EH (cell line): ENCODE measurements at regions not wholly inside any gene's neighbourhood (a gene's known extent, or its start where the extent isn't known, plus 50 kb on each side); places are given as distances from the start of the nearest gene placed in this dataset.

ENCODE experiments used
- DNase-seq: peaks from one replicate; pipeline ENCODE4 v3.0.0-alpha.2; 2015; ENCODE audit warnings: low read depth

DNA sequence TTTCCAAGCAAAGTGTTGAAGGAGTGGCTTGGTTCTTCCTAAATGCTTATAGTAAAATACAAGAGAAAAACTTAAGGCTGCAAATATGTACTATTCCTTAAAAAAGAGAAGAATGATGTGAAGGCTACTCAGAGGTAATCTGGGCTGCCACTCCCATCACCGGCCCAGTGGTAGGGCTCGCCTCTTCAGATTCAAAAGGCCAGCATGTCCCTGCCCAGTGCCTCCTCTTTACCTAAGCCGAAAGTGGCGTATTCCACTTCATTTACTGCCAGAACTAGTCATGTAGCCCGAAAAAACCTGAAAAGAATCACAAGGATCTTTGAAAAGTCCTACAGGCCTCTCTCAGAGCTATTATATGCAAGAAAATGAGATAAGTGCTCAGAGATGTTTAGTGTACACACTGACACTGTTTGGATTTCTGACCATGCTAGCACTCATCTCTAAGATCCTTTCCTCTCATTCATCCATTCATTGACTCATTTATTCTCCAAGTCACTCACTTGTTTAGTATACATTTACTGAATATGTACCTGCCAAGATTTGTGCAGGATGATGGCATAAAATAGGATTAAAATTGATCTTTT lies 373.3 kb upstream of the THBS1 start:
- no peak for DNase-seq

DNA sequence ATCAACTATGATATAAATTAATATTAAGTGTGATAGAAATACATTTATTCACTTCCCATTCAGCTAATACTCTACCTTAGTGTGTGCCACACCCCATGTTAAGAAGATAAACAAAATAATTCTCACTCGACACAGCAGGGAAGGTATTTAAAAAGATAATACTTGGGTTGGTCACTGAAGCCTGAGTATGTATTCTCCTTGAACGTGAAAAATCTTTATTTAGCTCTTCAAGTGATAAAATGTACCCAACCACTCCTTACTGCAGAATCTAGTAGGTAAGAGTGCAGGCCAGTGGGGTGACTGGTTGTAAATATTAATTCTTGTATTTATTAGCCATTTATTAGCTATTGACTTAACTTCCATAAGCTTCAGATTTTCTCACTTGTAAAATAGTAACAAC lies 372.7 kb upstream of the THBS1 start:
- no peak for DNase-seq

DNA sequence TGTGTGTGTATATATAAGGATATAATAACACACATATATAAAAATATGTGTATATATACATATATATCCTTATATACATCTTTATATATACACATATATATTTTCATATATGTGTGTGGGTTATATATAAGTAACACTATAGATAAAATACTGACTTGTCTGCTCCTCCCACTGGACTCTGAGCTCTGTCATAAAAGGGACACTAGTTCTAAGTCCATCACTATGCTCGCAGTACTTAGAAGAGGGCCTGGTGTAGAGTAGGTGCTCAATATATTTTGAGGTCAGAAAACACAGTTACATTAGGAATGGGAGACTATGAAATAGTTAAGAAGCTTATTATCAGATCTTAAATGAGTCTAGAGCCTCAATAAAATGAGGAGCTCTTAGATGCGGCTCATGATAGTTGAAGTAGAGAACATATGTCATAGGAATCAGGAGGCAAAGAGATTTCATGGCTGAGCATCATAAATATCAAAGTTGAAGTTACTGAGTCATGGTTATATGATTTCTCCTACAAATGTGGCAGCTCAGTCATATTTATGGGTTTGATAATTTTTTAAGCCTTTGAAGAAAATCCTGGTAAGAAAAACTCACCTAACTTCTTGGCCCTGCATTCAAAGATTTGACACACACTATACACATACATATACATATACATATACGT lies 371.2 kb upstream of the THBS1 start:
- no peak for DNase-seq

DNA sequence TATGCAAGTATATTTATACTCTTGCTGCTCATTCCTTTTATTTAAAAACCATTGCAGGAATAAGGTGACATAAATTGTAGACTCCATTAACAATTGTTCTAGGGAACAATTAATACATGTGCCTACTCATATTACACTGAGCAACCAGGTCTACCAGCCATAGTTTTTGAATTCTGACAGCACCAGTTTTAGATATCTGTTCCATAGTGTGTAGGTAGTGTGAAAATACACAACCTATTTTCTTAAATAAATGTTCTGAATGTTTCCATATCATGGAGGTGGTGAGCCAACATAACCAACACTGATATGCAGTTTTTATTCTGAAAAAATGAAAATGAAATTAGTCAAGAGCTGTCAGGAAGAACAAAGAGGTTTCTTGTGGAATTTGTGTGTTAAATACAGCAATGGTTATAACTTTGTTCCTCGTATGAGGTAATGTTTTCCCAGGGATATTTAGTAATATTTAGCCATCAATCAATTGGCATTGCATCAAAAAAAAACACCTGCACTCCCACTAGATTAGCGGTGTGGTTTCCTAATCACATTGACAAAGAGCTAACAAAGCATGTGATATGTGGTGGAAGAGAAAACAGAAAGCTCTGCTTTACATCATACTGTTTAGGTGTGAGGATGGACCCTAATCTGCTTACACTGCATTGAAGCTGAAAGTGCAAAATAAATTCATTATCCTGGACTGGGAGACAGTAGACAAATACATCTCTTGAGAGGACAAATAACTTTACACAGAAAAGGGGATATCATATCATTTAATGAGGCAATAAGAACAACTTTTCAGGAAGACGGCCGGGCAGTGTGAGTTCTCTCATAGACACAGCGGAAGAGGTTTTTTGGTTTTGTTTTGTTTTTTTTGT lies 369.5 kb upstream of the THBS1 start:
- DNase-seq: no peak

DNA sequence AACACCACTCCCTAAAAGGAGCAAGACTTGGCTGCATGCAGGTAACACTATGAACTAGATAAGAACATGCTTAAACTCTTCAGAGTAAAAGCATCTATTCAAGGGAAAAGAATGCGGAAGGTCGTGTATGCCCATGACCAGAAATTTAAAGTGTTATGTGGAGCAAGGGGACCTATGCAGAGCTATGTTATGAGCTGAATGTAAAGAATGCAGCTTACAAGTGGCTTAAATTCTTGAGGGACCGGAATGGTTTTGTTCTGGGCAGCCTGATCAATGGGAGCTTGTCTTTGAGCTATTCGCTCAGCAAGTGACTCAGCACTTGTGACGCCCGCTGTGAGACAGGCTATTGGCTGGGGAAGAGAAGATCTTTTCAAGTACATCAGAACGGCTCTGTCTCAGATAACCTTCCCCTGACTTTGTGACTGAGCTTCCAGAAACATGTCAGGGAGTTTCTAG lies 367.5 kb upstream of the THBS1 start:
- DNase-seq: peak; percentile 96

DNA sequence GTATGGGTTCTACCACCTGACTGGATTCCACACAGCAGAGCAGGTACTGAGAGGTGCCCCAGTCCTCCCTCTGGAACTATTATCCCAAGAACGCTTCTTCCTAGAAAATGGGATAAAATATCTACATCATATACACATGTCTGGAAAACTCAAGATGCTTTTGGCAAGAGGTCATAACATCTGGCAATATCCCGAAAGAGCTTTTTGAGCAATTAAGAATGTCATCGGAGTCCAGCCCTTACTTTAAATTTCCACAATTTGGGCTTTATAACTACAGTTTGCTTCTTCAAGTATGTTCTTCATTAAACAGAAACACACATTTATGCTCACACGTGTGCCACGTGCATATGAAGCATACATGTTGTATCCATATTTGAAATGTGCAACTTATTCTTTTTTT lies 365.9 kb upstream of the THBS1 start:
- DNase-seq: no peak

DNA sequence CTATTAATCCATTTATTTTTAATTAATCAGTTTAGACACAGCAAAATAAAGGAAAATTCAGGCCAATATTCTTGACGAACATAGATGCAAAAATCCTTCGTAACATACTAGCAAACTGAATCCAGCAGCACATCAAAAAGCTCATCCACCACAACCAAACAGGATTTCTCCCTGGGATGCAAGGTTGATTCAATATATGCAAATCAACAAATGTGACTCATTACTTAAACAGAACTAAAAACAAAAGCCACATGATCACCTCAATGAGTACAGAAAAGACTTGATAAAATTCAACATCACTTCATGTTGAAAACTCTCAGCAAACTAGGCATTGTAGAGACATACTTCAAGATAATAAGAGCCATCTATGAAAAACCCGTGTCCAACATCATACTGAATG lies 364.1 kb upstream of the THBS1 start:
- DNase-seq: no peak

DNA sequence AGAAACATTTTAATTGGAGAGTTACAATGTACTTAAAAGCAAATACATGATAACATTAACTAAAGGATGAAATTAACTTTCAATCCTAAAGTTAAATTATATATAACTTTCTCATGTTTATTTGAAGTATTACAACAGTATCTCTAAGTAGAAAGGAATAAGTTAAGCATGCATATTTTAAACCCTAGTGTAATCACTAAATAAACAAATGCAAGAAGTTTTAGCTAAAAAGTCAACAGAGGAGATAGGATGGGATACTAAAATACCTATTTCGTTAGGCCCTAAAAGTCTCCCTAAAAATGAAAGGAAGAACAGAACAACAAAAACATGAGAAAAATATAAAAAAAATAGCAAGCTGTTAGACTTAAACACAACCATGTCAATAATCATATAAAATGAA lies 361.3 kb upstream of the THBS1 start:
- no peak for DNase-seq

DNA sequence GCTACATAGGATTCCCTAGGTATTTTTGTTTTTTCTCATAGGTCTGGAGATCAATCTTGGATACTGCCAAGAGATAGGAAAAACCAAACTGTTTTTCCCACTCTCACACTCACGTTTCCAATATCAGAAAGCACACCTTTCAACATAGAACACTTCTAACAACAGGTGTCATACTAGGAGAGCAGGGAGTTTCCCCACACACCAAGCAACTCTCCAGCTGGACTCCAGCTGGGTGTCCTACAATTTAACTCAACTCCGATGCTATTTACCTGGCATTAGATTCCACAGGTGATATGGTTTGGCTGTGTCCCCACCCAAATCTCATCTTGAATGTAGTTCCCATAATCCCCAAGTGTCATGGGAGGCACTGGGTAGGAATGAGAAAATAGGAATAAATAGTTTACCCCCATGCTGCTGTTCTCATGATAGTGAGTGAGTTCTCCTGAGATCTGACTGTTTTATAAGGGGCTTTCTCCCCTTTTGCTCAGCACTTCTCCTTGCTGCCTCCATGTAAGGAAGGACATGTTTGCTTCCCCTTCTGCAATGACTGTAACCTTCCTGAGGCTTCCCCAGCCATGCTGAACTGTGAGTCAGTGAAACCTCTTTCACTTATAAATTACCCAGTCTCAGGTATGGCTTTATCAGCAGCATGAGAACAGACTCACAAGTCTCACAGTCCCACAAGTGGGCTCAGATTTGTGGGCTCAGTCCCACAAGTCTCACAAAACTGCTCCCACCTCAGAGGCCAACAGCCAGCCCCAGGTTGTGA lies 354.5 kb upstream of the THBS1 start:
- DNase-seq: no peak

DNA sequence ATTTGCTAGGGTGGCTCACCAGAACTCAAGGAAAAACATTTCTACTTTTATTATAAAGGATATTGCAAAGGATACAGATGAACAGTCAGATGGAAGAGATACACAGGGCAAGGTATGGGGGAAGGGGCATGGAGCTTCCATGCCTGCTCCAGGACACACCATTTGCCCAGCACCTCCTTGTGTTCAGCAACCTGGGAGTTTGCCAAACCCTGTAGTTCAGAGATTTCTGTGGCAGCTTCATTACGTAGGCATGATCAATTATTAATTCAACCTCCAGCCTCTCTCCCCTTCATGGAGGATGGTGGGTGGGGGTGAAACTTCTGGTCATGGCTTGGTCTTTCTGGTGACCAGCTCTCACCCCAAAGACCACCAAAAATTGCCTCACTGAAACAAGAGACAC lies 353.9 kb upstream of the THBS1 start:
- no peak for DNase-seq

DNA sequence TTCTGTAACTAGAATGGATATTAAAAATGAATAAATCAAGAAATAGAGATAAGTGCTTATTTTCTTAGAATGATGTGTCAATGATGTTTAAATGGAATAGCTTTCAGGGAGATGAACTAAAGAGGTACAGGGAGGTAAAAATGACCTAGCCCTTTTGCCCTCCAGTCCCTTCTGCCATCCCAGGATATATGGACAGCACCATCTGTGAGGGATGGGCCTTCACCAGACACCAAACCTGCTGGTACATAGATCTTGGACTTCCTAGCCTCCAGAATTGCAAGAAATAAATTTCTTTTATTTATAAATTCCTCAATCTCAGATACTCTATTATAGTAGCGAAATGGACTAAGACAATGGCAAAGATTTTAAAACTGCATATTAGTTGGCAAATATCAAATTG lies 352.0 kb upstream of the THBS1 start:
- no peak for DNase-seq

DNA sequence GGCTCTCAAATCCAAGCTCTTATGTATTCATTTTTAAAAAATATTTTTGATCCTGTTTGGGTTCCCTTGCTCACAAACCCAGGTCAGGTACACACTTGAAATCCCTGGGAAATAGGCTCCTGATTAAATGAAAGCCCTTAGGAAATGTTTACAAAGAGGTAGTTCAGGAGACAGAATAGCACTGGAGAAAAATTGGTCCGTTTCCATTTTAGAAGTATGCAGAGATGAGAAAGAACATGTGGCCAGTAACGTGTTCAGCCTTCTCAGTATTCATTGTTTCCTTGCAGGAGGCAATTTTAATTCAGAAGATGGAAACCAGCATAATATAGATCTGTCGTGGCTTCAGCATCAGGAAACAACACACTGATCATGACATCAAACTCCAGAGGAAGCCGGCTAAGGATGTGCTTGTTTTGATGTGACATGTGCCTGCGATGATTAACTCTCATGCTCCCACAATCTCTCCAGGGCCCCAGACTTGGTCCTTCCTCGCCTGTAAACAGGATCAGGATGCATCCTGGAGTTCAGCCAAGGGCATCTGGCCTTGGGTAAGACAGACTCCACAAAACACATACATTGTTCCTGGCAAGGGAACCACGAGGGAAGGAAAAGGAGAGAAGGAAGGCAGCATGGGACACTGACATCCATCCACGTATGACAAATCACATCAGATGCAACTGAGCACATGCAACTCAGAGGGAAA lies 350.5 kb upstream of the THBS1 start:
- peak; percentile 50 for DNase-seq

DNA sequence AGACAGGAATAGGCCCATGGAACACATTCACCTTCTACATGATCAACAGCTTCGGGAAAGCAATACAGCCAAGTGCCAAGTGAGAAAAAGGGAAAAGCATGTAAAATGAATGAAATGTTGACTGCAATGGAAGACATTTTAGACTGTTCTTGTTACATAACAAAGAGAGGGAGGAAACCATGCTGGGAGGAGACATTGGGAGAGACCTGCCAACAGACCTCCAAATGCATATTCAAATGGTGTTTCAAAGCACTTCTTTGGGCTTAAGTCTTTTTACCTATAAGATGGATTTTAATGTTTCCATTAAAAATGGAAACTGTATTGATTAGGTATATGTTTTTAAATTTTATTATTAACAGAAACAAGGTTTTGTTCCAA lies 350.0 kb upstream of the THBS1 start:
- no peak for DNase-seq

DNA sequence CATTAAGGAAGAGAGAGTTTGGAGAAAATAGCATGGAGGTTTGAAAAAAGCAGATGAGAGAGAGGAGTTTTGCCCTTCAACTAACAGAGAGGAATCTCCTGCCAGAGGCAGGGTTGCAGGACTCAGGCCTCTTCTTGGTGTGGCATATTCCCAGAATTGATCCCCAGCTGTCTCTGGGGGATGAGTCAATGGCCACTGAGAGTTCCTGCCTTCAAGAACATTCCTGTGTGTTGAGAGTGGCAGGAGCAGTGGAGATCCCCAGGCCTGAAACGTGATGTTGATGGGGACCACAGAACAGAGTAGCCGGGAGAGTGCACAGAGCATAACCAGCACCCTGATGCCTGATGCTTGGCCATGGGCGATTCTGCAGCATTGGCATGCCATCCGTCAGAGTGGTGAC lies 348.4 kb upstream of the THBS1 start:
- peak; percentile 98 for DNase-seq

DNA sequence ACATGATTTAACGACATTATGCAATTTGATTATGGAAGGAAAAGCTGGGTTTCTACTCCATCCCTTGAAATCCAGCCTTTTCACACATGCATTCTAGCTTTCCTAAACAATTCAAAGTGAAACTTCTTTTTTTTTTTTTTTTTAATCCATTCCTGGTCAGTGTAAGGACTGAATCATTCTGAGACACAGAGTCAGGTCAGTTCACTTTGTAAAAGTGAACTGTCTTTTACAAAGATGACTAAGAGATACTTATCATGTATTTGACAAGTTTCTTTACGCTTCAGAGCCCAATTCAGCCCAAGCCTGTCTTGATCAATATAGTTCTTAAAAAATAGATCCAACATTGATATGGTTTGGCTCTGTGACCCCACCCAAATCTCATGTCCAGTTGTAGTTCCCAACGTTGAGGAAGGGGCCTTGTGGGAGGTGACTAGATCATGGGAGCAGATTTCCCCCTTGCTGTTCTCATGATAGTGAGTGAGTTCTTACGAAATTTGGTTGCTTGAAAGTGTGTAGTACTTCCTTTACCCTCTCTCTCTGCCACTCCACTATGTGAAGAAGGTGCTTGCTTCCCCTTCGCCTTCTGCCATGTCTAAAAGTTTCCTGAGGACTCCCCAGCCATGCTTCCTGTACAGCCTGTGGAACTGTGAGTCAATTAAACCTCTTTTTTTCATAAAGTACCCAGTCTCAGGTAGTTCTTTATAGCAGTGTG lies 345.6 kb upstream of the THBS1 start:
- DNase-seq: peak; percentile 79

DNA sequence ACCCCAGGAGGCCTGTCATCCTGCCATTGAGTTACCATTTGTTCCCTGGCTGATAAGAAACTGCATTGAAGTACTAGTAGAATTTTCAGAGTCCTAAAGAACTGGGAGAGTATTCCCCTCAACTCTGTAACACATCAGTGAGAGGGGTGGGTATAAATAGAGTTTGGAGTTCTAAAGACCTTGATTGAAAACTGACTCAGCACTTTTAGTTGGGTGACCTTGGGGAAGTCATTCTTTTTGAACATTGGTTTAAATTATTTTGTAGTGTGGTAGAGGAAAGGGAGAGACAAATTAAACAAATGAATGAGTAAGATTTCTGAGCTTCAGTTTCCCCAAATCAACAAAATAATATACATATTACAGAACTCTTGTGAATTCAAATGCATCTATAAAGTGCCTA lies 344.5 kb upstream of the THBS1 start:
- DNase-seq: no peak

DNA sequence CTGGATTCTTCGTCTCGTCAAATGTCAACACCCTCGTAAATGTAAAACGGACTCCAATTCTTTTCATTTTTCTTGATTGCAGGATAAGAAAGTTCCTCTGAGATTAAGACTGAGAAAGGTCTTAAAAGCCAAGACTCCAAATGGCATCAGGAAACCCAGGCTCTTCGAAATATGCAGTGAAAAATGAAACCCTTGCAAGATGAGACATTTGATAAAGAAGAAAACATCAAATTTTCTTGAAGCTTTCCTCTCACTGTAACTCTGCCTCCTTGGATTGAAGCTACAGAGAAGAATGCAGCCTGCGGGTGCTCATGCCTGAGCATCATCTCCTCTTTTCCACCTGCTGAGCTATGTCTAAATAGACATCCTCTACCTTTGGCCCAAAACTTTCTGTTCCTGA lies 342.4 kb upstream of the THBS1 start:
- no peak for DNase-seq

DNA sequence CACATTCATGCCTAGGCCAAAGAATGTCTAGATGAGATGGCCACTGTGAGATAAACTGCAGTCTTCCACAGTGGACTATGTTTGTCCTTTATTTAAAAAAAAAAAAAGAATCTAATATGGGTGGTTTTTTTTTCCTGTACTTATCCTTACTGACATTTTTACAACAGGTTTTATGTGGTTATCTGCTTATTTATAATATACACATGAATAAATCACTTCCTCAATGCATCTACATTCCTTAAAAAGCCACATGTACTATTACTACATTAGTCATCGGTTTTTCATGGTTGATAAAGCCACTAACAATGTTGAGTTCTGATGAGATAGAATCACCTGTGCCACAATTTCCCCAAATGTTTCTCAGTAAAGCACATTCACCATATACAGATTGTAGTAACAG lies 341.3 kb upstream of the THBS1 start:
- peak; percentile 86 for DNase-seq

DNA sequence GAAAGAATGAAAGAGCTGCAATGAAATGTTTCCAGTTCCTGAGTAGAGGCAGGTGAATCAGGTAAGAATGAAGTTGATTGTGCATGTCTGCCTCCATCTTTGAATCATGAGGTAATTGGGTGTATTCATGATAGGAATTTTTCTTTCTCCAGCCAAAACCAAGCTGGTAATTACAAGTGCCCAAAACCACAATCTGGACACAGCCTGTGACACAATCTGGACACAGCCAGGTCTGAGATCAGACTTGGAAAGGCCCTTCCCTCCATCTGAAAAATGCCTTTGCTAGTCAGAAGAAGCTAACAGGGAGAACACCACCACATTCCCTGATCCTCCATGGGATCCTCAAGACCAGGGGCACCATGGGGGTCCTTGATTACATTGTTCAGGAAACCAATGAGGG lies 338.5 kb upstream of the THBS1 start:
- DNase-seq: peak; percentile 85

DNA sequence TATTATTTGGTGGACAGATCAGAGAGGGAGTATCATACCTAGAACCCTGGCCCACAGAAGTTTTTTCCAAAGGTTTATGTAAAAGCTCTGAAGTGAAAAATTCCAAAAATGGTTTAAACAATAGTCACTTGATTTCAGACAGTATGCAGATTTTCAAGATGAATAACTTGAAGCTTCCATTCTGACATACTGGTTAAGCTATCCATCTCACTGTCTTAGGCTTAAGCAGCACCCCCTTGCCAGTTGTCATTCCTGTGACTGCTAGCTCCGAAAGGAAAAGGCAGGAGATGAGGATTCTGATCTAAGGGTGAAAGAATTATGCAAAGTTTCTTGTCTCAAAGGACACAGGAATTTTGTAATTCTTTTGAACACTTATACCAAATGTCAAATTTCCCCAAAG lies 337.5 kb upstream of the THBS1 start:
- DNase-seq: peak; percentile 87

DNA sequence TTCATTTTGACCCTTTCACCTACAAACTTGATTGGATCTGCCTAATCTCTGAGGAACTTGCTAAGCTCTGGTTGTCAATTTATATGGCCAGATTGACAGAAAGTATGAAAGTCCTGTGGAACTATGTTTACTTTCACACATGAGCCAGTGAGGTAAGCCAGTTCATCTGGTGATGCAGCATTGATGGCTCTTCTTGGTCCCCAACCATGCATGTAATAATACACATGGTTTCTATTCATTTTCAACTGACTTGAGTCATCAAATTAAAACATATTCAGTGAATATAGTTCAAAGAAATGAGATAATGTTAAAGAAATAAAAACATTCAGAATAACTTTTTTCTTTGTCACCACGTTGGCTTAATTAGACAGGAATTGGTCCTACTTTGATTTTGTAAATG lies 336.1 kb upstream of the THBS1 start:
- DNase-seq: peak; percentile 35
